Neuronal stem cell (in vitro differentiated cells): ENCODE measurements at regions not wholly inside any gene's neighbourhood (a gene's known extent, or its start where the extent isn't known, plus 50 kb on each side); places are given as distances from the start of the nearest gene placed in this dataset.
"Not testable (repeated sequence)": the region's sequence is repeated elsewhere in the genome, so short reads cannot be mapped to it uniquely, and the experiment has no call there.

Source experiments
- DNase-seq: peaks from one replicate; pipeline ENCODE4 v3.0.0-alpha.2; 2013; ENCODE audit warnings: low spot score
- H2AFZ ChIP-seq: one replicate; pipeline ENCODE4 v1.6.1; 2013; ENCODE audit warnings: mild to moderate bottlenecking, low read length, inconsistent platforms
- H2AK5ac ChIP-seq: 2 replicates; pipeline ENCODE4 v1.6.1; 2013; ENCODE audit warnings: low read depth, mild to moderate bottlenecking, inconsistent platforms, low read length, moderate library complexity, mixed read lengths
- H2BK120ac ChIP-seq: 2 replicates; pipeline ENCODE4 v1.6.1; 2013; ENCODE audit warnings: low read depth, mild to moderate bottlenecking, inconsistent platforms, low read length, moderate library complexity, mixed read lengths
- H2BK12ac ChIP-seq: one replicate; pipeline ENCODE4 v1.6.1; 2013; ENCODE audit warnings: low read length, inconsistent platforms
- H2BK15ac ChIP-seq: 2 replicates; pipeline ENCODE4 v1.6.1; 2013; ENCODE audit warnings: mild to moderate bottlenecking, low read length, inconsistent platforms, mixed read lengths
- H2BK5ac ChIP-seq: one replicate; pipeline ENCODE4 v1.6.1; 2013; ENCODE audit warnings: inconsistent platforms, mild to moderate bottlenecking, low read length, moderate library complexity
- H3K14ac ChIP-seq: one replicate; pipeline ENCODE4 v1.6.1; 2013; ENCODE audit warnings: low read length, inconsistent platforms
- H3K18ac ChIP-seq: 2 replicates; pipeline ENCODE4 v1.6.1; 2013; ENCODE audit warnings: low read length, inconsistent platforms
- H3K23ac ChIP-seq: 2 replicates; pipeline ENCODE4 v1.6.1; 2013; ENCODE audit warnings: low read depth, mild to moderate bottlenecking, mixed read lengths, low read length, inconsistent platforms; ENCODE audit not compliant: poor library complexity
- H3K27ac ChIP-seq: replicated peaks from 3 replicates; pipeline ENCODE4 v1.5.1; 2013; ENCODE audit warnings: low read length, inconsistent platforms
- H3K27me3 ChIP-seq, 3 experiments: 2 replicates each; pipeline ENCODE4 v1.6.1; 2013; ENCODE audit warnings: low read length in 3 of 3, mild to moderate bottlenecking in 2 of 3, inconsistent platforms in 1 of 3, low read depth in 1 of 3, mixed read lengths in 1 of 3, moderate library complexity in 1 of 3; ENCODE audit not compliant: control insufficient read depth in 3 of 3, insufficient read depth in 3 of 3
- H3K36me3 ChIP-seq, 2 donors: replicated peaks in 1 of 2; 2 replicates each; pipeline ENCODE4 v1.6.1; 2013; ENCODE audit warnings: low read length in 2 of 2; ENCODE audit not compliant: control insufficient read depth in 2 of 2, insufficient read depth in 2 of 2
- H3K4ac ChIP-seq: 2 replicates; pipeline ENCODE4 v1.6.1; 2013; ENCODE audit warnings: inconsistent platforms, mild to moderate bottlenecking, low read length, moderate library complexity
- H3K4me1 ChIP-seq, 2 donors: 1 replicate in 1 of 2; 2 replicates in 1 of 2; pipeline ENCODE4 v1.6.1; 2013; ENCODE audit warnings: low read length in 2 of 2, low read depth in 1 of 2; ENCODE audit not compliant: control insufficient read depth in 2 of 2, insufficient read depth in 1 of 2
- H3K4me2 ChIP-seq: one replicate; pipeline ENCODE4 v1.6.1; 2013; ENCODE audit warnings: mild to moderate bottlenecking, low read length, inconsistent platforms; ENCODE audit not compliant: insufficient read depth, poor library complexity, severe bottlenecking
- H3K4me3 ChIP-seq, 2 donors: 2 replicates each; pipeline ENCODE4 v1.5.1; 2013; ENCODE audit warnings: low read length in 2 of 2, mild to moderate bottlenecking in 2 of 2, inconsistent platforms in 1 of 2, moderate library complexity in 1 of 2
- H3K79me1 ChIP-seq: one replicate; pipeline ENCODE4 v1.6.1; 2013; ENCODE audit warnings: low read depth, mild to moderate bottlenecking, inconsistent platforms, low read length, moderate library complexity
- H3K9ac ChIP-seq: one replicate; pipeline ENCODE4 v1.6.1; 2013; ENCODE audit warnings: mild to moderate bottlenecking, low read depth, low read length, inconsistent platforms; ENCODE audit not compliant: poor library complexity
- H3K9me3 ChIP-seq, 2 donors: replicated peaks in 1 of 2; 2 replicates each; pipeline versions ENCODE3 to v1.6.1; 2013; ENCODE audit warnings: low read length in 2 of 2, mild to moderate bottlenecking in 2 of 2, inconsistent platforms in 1 of 2, low read depth in 1 of 2, mixed read lengths in 1 of 2, moderate library complexity in 1 of 2; ENCODE audit not compliant: control insufficient read depth in 2 of 2, insufficient read depth in 1 of 2
- H4K8ac ChIP-seq: one replicate; pipeline ENCODE4 v1.6.1; 2013; ENCODE audit warnings: low read depth, mild to moderate bottlenecking, inconsistent platforms, low read length, moderate library complexity
- H4K91ac ChIP-seq: one replicate; pipeline ENCODE4 v1.6.1; 2013; ENCODE audit warnings: low read length, low read depth, mild to moderate bottlenecking, inconsistent platforms; ENCODE audit not compliant: poor library complexity
- WGBS, 2 donors: extraction: QIAGEN DNeasy Blood & Tissue Kit; methylation state at CpG; one replicate each; pipeline ENCODE4 v1.1.7; 2013; ENCODE audit warnings: missing lambda C conversion rate in 2 of 2, mixed read lengths in 1 of 2; ENCODE audit not compliant: insufficient read length in 2 of 2, insufficient replicate concordance in 1 of 2; ENCODE audit errors: extremely low coverage in 2 of 2; 5-methylcytosine and 5-hydroxymethylcytosine counted together

DNA sequence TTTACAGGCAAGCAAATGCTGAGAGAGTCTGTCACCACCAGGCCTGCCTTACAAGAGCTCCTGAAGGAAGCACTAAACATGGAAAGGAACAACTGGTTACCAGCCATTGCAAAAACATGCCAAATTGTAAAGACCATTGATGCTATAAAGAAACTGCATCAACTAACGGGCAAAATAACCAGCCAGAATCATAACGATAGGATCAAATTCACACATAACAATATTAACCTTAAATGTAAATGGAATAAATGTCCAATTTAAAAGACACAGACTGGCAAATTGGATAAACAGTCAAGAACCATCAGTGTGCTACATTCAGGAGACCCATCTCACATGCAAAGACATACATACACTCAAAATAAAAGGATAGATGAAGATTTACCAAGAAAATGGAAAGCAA is 170.7 kb downstream of the CRPPA start:
- not testable (repeated sequence) for H2AFZ ChIP-seq, H4K8ac ChIP-seq, H3K4me3 ChIP-seq, H3K79me1 ChIP-seq, H3K36me3 ChIP-seq, H3K9ac ChIP-seq, H3K4me2 ChIP-seq, H3K4me1 ChIP-seq, H2AK5ac ChIP-seq, H2BK120ac ChIP-seq, H3K4ac ChIP-seq, H3K27ac ChIP-seq, H2BK15ac ChIP-seq, H3K27me3 ChIP-seq, H3K9me3 ChIP-seq, H3K14ac ChIP-seq, H4K91ac ChIP-seq, H2BK5ac ChIP-seq, DNase-seq, H3K23ac ChIP-seq, H2BK12ac ChIP-seq, H3K18ac ChIP-seq
- no CpG with 5 or more reads among the region's 2 CpGs for WGBS, 2 donors

- WGBS, 2 donors = no CpG with 5 or more reads among the region's 7 CpGs
- not testable (repeated sequence) for H4K8ac ChIP-seq, H3K9me3 ChIP-seq, H3K14ac ChIP-seq, H3K36me3 ChIP-seq, H2BK5ac ChIP-seq, H3K79me1 ChIP-seq, H2BK15ac ChIP-seq, DNase-seq, H3K4me3 ChIP-seq, H2BK12ac ChIP-seq, H3K23ac ChIP-seq, H3K27me3 ChIP-seq, H3K4me1 ChIP-seq, H3K4ac ChIP-seq, H3K9ac ChIP-seq, H4K91ac ChIP-seq, H3K27ac ChIP-seq, H3K4me2 ChIP-seq, H3K18ac ChIP-seq, H2BK120ac ChIP-seq, H2AK5ac ChIP-seq
- peak overlapping the region; percentile 12 for H2AFZ ChIP-seq
These were observed 172.1 kb downstream of the CRPPA start for GRCh38 chr7:16249204-16249603.

- H3K79me1 ChIP-seq, H3K27me3 ChIP-seq, H2AFZ ChIP-seq, H2AK5ac ChIP-seq, H3K27ac ChIP-seq, H3K23ac ChIP-seq, H3K4ac ChIP-seq, H3K36me3 ChIP-seq, H2BK15ac ChIP-seq, H3K4me2 ChIP-seq, H3K9ac ChIP-seq, H2BK120ac ChIP-seq, H3K14ac ChIP-seq, H3K4me3 ChIP-seq, H2BK12ac ChIP-seq, H2BK5ac ChIP-seq, DNase-seq, H3K9me3 ChIP-seq, H3K4me1 ChIP-seq, H3K18ac ChIP-seq, H4K8ac ChIP-seq, H4K91ac ChIP-seq: not testable (repeated sequence)
- WGBS, 2 donors = no CpG with 5 or more reads among the region's 6 CpGs
These were observed 172.8 kb downstream of the CRPPA start for GRCh38 chr7:16248556-16248955.

- no peak overlapping the region for H3K18ac ChIP-seq
- H2BK5ac ChIP-seq = no peak overlapping the region
- no peaks in the 10 kb centered on the region for H3K79me1 ChIP-seq
- no peaks in the 10 kb centered on the region for H3K9me3 ChIP-seq
- WGBS, 2 donors = no CpG with 5 or more reads among the region's 3 CpGs
- DNase-seq = no peak
- no peak overlapping the region for H3K9ac ChIP-seq
- H2AK5ac ChIP-seq = no peak overlapping the region
- no peaks in the 10 kb centered on the region for H3K36me3 ChIP-seq
- no peak overlapping the region for H2BK12ac ChIP-seq
- H4K91ac ChIP-seq = no peak overlapping the region
- H3K27me3 ChIP-seq = no peaks in the 10 kb centered on the region
- no peak overlapping the region for H2BK15ac ChIP-seq
- no peak overlapping the region for H2AFZ ChIP-seq
- no peak overlapping the region for H3K4ac ChIP-seq
- H3K27ac ChIP-seq = no peak overlapping the region
- no peak overlapping the region for H3K23ac ChIP-seq
- no peak overlapping the region for H4K8ac ChIP-seq
- H3K14ac ChIP-seq = no peak overlapping the region
- no peak overlapping the region for H3K4me3 ChIP-seq
- H3K4me2 ChIP-seq = no peak overlapping the region
- no peak overlapping the region for H2BK120ac ChIP-seq
- H3K4me1 ChIP-seq = peaks cover 0 to 2% of the 10 kb centered on the region in 2 donors
These were observed 176.9 kb downstream of the CRPPA start for GRCh38 chr7:16244469-16244868.
